Tibial artery (tissue), 4 donors: ENCODE measurements at regions not wholly inside any gene's neighbourhood (a gene's known extent, or its start where the extent isn't known, plus 50 kb on each side); places are given as distances from the start of the nearest gene placed in this dataset.
"Not testable (repeated sequence)": the region's sequence is repeated elsewhere in the genome, so short reads cannot be mapped to it uniquely, and the experiment has no call there.

ENCODE experiments used
- DNase-seq, 2 donors: peaks; one replicate each; pipeline ENCODE4 v3.0.0-alpha.2; 2019
- H3K27ac ChIP-seq, 2 donors: fragments of 200-600 bp; sonication (generic) in 1 of 2; 1 replicate in 1 of 2; 2 replicates in 1 of 2; pipeline ENCODE4 v1.5.1; 2018 to 2019; ENCODE audit warnings: mild to moderate bottlenecking in 1 of 2
- H3K27me3 ChIP-seq, 2 donors: fragments of 200-600 bp; sonication (generic) in 1 of 2; one replicate each; pipeline versions ENCODE4 v1.5.1 to v1.6.0; 2016 to 2019
- H3K36me3 ChIP-seq, 3 donors: fragments of 200-600 bp; sonication (generic) in 2 of 3; one replicate each; pipeline ENCODE4 v1.5.1; 2016 to 2019; ENCODE audit warnings: mild to moderate bottlenecking in 2 of 3
- H3K4me1 ChIP-seq, 4 donors: fragments of 200-600 bp; sonication (generic) in 2 of 4; 1 replicate in 3 of 4; 2 replicates in 1 of 4; pipeline ENCODE4 v1.5.1; 2016 to 2019
- H3K4me3 ChIP-seq, 2 donors: fragments of 200-600 bp; sonication (generic) in 1 of 2; 1 replicate in 1 of 2; 2 replicates in 1 of 2; pipeline ENCODE4 v1.5.1; 2018 to 2019; ENCODE audit warnings: mild to moderate bottlenecking in 2 of 2
- H3K9me3 ChIP-seq, 3 donors: fragments of 200-600 bp; sonication (generic) in 1 of 3; one replicate each; pipeline ENCODE4 v1.5.1; 2016 to 2019
- intact Hi-C: fragments of 100-400 bp; cut with DNase I; formaldehyde crosslinking; loops from one replicate; pipeline ENCODE4 v1.15.0; 2023; ENCODE audit warnings: low total_unique reads
- TF ChIP-seq, protein P1 (sequence below), 2 experiments: fragments of 200-600 bp in 1 of 2; fragments of 450-650 bp in 1 of 2; IDR thresholded peaks; one replicate each; pipeline ENCODE4 v1.5.1; 2017 to 2019; ENCODE audit warnings: antibody characterized with exemption in 2 of 2, mild to moderate bottlenecking in 1 of 2, moderate library complexity in 1 of 2

DNA sequence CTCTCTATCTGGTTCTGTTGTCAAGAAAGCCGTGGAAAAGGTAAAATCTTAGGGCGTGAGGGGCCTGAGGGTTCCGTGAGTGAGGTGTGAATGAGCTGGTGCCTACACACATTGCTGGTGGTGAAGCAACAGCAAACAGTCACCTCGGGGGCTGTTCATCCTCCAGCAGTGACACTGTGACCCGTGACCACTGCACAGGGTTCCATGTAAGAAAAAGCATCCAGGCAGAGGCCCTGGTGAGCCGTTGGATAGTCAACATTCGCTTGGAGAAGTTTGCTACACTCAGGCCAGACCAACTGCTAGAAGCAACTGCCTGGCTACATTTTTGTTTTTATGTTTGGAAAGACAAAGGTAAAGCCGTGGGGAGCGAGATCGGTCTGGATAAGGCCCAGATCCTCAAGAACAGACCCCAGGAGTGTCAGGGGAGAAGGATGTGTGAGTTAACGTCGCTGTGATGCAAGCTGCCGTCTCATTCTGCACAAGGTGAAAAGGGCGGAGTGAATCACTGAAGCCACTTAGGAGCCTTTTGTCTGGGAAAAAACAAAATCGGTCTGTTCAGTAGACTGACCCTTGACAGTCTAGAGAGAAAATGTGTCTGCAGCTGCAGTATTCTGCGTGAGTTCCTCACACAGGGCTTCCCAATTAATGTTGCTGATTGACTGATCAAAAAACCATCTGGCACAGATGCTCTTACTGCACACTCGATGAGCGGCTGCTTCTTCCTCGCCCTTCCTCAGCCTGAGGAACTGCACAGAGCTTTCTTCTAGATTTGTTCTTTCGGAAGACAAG, 404.0 kb downstream of the SMOC2 start:
- intact Hi-C loops = no loop called here
- H3K36me3 ChIP-seq = no peaks in the 10 kb centered on the region

DNA sequence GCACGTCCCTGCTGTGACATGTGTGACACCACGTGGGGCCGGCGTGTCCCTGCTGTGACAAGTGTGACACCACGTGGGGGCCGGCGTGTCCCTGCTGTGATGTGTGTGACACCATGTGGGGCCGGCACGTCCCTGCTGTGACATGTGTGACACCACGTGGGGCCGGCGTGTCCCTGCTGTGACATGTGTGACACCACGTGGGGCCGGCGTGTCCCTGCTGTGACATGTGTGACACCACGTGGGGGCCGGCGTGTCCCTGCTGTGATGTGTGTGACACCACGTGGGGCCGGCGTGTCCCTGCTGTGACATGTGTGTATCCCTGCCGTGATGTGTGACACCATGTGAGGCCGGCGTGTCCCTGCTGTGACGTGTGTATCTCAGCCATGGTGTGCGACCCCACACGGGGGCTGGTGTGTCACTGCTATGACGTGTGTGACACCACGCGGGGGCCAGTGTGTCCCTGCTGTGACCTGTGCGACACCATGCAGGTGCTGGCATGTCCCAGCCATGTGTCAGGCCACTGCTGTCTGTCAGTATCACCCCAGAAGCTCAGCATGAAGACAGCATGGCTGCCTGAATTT, 401.7 kb downstream of the SMOC2 start:
- H3K36me3 ChIP-seq, H3K27ac ChIP-seq, H3K9me3 ChIP-seq, H3K4me1 ChIP-seq, H3K27me3 ChIP-seq, DNase-seq, H3K4me3 ChIP-seq, intact Hi-C loops: not testable (repeated sequence)

More for the DNA sequence above, 404.0 kb downstream of the SMOC2 start:
- Histone ChIP-seq H3K27me3 (no peaks in the 10 kb centered on the region), H3K4me1 (no peaks in the 10 kb centered on the region), H3K9me3 (no peaks in the 10 kb centered on the region), H3K27ac (no peak overlapping the region), H3K4me3 (no peak overlapping the region)
- no peak for DNase-seq
- TF ChIP-seq, protein P1, sequence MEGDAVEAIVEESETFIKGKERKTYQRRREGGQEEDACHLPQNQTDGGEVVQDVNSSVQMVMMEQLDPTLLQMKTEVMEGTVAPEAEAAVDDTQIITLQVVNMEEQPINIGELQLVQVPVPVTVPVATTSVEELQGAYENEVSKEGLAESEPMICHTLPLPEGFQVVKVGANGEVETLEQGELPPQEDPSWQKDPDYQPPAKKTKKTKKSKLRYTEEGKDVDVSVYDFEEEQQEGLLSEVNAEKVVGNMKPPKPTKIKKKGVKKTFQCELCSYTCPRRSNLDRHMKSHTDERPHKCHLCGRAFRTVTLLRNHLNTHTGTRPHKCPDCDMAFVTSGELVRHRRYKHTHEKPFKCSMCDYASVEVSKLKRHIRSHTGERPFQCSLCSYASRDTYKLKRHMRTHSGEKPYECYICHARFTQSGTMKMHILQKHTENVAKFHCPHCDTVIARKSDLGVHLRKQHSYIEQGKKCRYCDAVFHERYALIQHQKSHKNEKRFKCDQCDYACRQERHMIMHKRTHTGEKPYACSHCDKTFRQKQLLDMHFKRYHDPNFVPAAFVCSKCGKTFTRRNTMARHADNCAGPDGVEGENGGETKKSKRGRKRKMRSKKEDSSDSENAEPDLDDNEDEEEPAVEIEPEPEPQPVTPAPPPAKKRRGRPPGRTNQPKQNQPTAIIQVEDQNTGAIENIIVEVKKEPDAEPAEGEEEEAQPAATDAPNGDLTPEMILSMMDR (IDR thresholded peaks at IDR 0.05) = no peak

DNA sequence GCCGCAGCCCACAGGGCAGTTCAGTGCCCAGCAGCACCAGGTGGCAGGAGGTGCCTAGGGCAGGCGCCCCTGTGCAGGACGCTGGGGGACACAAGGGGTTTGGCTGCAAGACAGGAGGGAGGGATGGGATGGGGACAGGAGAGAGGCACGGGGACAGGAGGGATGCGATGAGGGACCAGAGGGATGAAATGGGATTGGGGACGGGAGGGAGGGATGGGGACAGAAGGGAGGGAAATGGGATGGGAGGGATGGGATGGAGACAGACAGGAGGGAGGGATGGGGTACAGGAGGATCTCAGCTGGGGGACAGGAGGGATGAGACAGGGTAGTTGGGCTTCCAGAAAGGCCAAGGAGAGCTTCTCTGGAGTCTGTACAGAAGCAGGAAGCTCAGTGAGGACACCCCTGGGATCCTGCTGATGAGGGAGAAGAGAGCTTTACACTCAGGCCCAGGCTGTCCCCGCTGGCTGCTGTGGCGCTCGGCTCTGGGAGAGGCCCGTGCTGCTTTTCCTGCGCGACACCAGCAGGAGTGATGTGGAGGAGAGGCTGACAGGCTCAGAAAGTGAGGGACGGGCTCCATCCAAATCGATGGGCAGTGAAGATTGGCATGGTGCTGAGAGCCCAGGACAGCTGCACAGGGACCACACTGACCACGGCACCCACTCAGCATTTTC, 400.8 kb downstream of the SMOC2 start:
- no peaks in the 10 kb centered on the region for H3K4me1 ChIP-seq
- DNase-seq = no peak
- intact Hi-C loops = no loop called here
- TF ChIP-seq, protein P1 (IDR thresholded peaks at IDR 0.05) = no peak
- no peaks in the 10 kb centered on the region for H3K9me3 ChIP-seq
- H3K27me3 ChIP-seq = no peaks in the 10 kb centered on the region
- H3K27ac ChIP-seq = no peak overlapping the region
- H3K4me3 ChIP-seq = no peak overlapping the region
- no peaks in the 10 kb centered on the region for H3K36me3 ChIP-seq

DNA sequence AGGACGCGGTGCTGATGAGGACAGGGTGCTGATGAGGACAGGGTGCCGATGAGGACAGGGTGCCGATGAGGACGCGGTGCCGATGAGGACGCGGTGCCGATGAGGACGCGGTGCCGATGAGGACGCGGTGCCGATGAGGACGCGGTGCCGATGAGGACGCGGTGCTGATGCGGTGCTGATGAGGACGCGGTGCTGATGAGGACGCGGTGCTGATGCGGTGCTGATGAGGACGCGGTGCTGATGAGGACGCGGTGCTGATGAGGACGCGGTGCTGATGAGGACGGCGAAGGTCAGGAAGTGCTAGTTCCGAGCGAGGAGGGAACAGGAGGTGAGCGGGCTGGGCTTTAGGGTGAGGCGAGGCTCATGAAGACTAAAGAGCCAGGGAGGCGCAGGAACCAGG, 399.9 kb downstream of the SMOC2 start:
- H3K27ac ChIP-seq, H3K4me1 ChIP-seq, H3K27me3 ChIP-seq, H3K9me3 ChIP-seq, H3K36me3 ChIP-seq, intact Hi-C loops, H3K4me3 ChIP-seq: not testable (repeated sequence)
- peak; percentile 70 to 87 for DNase-seq

DNA sequence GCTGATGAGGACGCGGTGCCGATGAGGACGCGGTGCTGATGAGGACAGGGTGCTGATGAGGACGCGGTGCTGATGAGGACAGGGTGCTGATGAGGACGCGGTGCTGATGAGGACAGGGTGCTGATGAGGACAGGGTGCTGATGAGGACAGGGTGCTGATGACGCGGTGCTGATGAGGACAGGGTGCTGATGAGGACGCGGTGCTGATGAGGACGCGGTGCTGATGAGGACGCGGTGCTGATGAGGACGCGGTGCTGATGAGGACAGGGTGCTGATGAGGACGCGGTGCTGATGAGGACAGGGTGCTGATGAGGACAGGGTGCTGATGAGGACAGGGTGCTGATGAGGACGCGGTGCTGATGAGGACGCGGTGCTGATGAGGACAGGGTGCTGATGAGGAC, 399.3 kb downstream of the SMOC2 start:
- H3K9me3 ChIP-seq, H3K36me3 ChIP-seq, intact Hi-C loops, H3K4me3 ChIP-seq, H3K27me3 ChIP-seq, DNase-seq, H3K27ac ChIP-seq, H3K4me1 ChIP-seq: not testable (repeated sequence)

DNA sequence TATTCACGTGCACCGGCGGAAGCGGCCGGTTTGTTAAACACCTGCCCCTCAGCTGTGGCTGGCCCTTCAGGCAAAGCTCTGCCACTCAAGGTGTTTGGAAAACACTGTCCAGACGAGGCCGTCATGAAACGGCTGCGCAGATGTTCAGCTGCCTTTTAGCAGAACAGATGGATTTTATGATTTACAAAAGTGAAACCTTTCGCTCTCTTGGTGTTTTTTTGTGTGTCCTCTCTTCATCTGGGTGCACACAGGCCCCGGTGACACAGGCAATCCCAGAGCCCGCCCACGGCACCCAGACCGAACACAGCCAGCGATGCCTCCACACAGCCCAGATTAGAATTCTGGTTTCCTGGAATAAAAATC, 397.0 kb downstream of the SMOC2 start:
- H3K4me3 ChIP-seq = no peak overlapping the region
- no peaks in the 10 kb centered on the region for H3K27me3 ChIP-seq
- no peak overlapping the region for H3K27ac ChIP-seq
- no peaks in the 10 kb centered on the region for H3K36me3 ChIP-seq
- H3K9me3 ChIP-seq = no peaks in the 10 kb centered on the region
- TF ChIP-seq, protein P1 (IDR thresholded peaks at IDR 0.05) = no peak
- H3K4me1 ChIP-seq = no peaks in the 10 kb centered on the region
- intact Hi-C loops = no loop called here
- DNase-seq = no peak
